H1 (cell line): ENCODE measurements at regions not wholly inside any gene's neighbourhood (a gene's known extent, or its start where the extent isn't known, plus 50 kb on each side); places are given as distances from the start of the nearest gene placed in this dataset.

Experiments used
- CTCF ChIA-PET: fragments of 300-600 bp; sonication (Branson Sonifier 250); formaldehyde crosslinking; loops from one replicate; lab custom pipeline; 2021; ENCODE audit not compliant: partially characterized antibody; lab: Charles Lee
- POLR2A ChIA-PET: fragments of 300-600 bp; sonication (Branson Sonifier 250); formaldehyde crosslinking; loops from one replicate; lab custom pipeline; 2021; ENCODE audit warnings: inconsistent platforms; ENCODE audit not compliant: partially characterized antibody; lab: Charles Lee
- DNase-seq, 2 experiments: peaks; one replicate each; pipeline versions ENCODE4 v3.0.0 to v3.0.0-alpha.2; 2010 to 2022; ENCODE audit warnings: low spot score in 2 of 2, low read depth in 1 of 2, mixed read lengths in 1 of 2
- FAIRE-seq: peaks from 2 replicates; lab custom pipeline; 2011; peaks lifted over from hg19 to GRCh38; lab: Jason Lieb, UNC
- H2AFZ ChIP-seq: 2 replicates; pipeline ENCODE4 v1.8.1; 2012; ENCODE audit warnings: low read length, inconsistent platforms
- H2AK5ac ChIP-seq: 2 replicates; pipeline ENCODE4 v1.6.1; 2013; ENCODE audit warnings: low read depth, low read length
- H2BK120ac ChIP-seq: replicated peaks from 2 replicates; pipeline ENCODE3; 2013; ENCODE audit warnings: low read depth, low read length, inconsistent platforms
- H2BK12ac ChIP-seq: 2 replicates; pipeline ENCODE4 v1.6.1; 2013; ENCODE audit warnings: low read depth, low read length
- H2BK15ac ChIP-seq: 2 replicates; pipeline ENCODE4 v1.6.1; 2013; ENCODE audit warnings: low read length
- H2BK20ac ChIP-seq: 2 replicates; pipeline ENCODE4 v1.6.1; 2013; ENCODE audit warnings: low read length
- H2BK5ac ChIP-seq: 2 replicates; pipeline ENCODE4 v1.6.1; 2013; ENCODE audit warnings: low read depth, low read length
- H3K14ac ChIP-seq: 2 replicates; pipeline ENCODE4 v1.6.1; 2013; ENCODE audit warnings: inconsistent platforms; ENCODE audit not compliant: insufficient read length
- H3K18ac ChIP-seq: 2 replicates; pipeline ENCODE4 v1.6.1; 2013; ENCODE audit warnings: low read length; ENCODE audit errors: extremely low read depth
- H3K23ac ChIP-seq: 2 replicates; pipeline ENCODE4 v1.6.1; 2013; ENCODE audit warnings: inconsistent platforms; ENCODE audit not compliant: insufficient read length
- H3K23me2 ChIP-seq: 2 replicates; pipeline ENCODE4 v1.6.1; 2013; ENCODE audit warnings: low read depth, low read length
- H3K27ac ChIP-seq: 2 replicates; pipeline ENCODE4 v1.6.1; 2011; ENCODE audit warnings: low read depth, low read length, inconsistent platforms
- H3K27me3 ChIP-seq, 4 experiments: replicated peaks in 1 of 4; 1 replicate in 1 of 4; 2 replicates in 3 of 4; pipeline versions ENCODE4 v1.6.1 to v1.8.1; 2011 to 2013; ENCODE audit warnings: low read length in 3 of 4, mild to moderate bottlenecking in 3 of 4, inconsistent platforms in 2 of 4, mixed read lengths in 2 of 4, moderate library complexity in 1 of 4; ENCODE audit not compliant: control insufficient read depth in 3 of 4, insufficient read depth in 3 of 4; ENCODE audit errors: extremely low read depth in 1 of 4
- H3K36me3 ChIP-seq, 4 experiments: 2 replicates each; pipeline versions ENCODE4 v1.6.1 to v1.8.1; 2011 to 2013; ENCODE audit warnings: mild to moderate bottlenecking in 4 of 4, low read length in 3 of 4, moderate library complexity in 2 of 4, control low read depth in 1 of 4, inconsistent platforms in 1 of 4; ENCODE audit not compliant: insufficient read depth in 4 of 4, control insufficient read depth in 2 of 4
- H3K4ac ChIP-seq: replicated peaks from 2 replicates; pipeline ENCODE3; 2013; ENCODE audit warnings: low read length, low read depth, mixed read lengths, inconsistent platforms; ENCODE audit not compliant: insufficient read length
- H3K4me1 ChIP-seq, 4 experiments: replicated peaks in 1 of 4; 1 replicate in 1 of 4; 2 replicates in 3 of 4; pipeline versions ENCODE4 v1.6.1 to v1.8.1; 2011 to 2013; ENCODE audit warnings: low read length in 3 of 4, inconsistent platforms in 2 of 4, mixed read lengths in 1 of 4; ENCODE audit not compliant: insufficient read depth in 4 of 4, control insufficient read depth in 3 of 4
- H3K4me2 ChIP-seq, 2 experiments: 2 replicates each; pipeline versions ENCODE4 v1.6.1 to v1.8.1; 2011 to 2013; ENCODE audit warnings: low read depth in 2 of 2, low read length in 2 of 2, control low read depth in 1 of 2, inconsistent platforms in 1 of 2, mild to moderate bottlenecking in 1 of 2; ENCODE audit not compliant: insufficient read depth in 1 of 2
- H3K4me3 ChIP-seq, 4 experiments: fragments of 200-600, 300-600 bp in 1 of 4; sonication (generic), shearing (Covaris generic), sonication (Bioruptor Twin) in 1 of 4; 2 replicates each; pipeline versions ENCODE4 v1.5.1 to v1.8.1; 2011 to 2016; ENCODE audit warnings: low read length in 4 of 4, low read depth in 3 of 4, control low read depth in 2 of 4, inconsistent platforms in 2 of 4, mild to moderate bottlenecking in 2 of 4, mixed read lengths in 1 of 4, moderate library complexity in 1 of 4; ENCODE audit not compliant: insufficient read depth in 2 of 4; ENCODE audit errors: extremely low read depth in 1 of 4
- H3K56ac ChIP-seq: replicated peaks from 2 replicates; pipeline ENCODE3; 2013; ENCODE audit warnings: low read depth, mild to moderate bottlenecking, mixed read lengths, low read length, inconsistent platforms; ENCODE audit not compliant: insufficient read length
- H3K79me1 ChIP-seq: 2 replicates; pipeline ENCODE4 v1.6.1; 2013; ENCODE audit warnings: low read depth, low read length, control low read depth
- H3K79me2 ChIP-seq, 2 experiments: 2 replicates each; pipeline versions ENCODE4 v1.6.1 to v1.8.1; 2012 to 2013; ENCODE audit warnings: low read length in 2 of 2, mild to moderate bottlenecking in 2 of 2, inconsistent platforms in 1 of 2; ENCODE audit not compliant: insufficient read depth in 2 of 2, control insufficient read depth in 1 of 2
- H3K9ac ChIP-seq, 4 experiments: replicated peaks in 1 of 4; 1 replicate in 1 of 4; 2 replicates in 3 of 4; pipeline versions ENCODE4 v1.6.1 to v1.8.1; 2011 to 2013; ENCODE audit warnings: low read depth in 3 of 4, low read length in 3 of 4, control low read depth in 2 of 4, mild to moderate bottlenecking in 2 of 4, moderate library complexity in 2 of 4, inconsistent platforms in 1 of 4; ENCODE audit errors: extremely low read depth in 1 of 4
- H3K9me3 ChIP-seq, 2 experiments: 2 replicates each; pipeline versions ENCODE4 v1.6.1 to v1.8.1; 2012 to 2013; ENCODE audit warnings: mild to moderate bottlenecking in 2 of 2, moderate library complexity in 2 of 2, control low read depth in 1 of 2, inconsistent platforms in 1 of 2, low read depth in 1 of 2, low read length in 1 of 2, mixed read lengths in 1 of 2; ENCODE audit not compliant: insufficient read depth in 2 of 2
- H4K20me1 ChIP-seq, 2 experiments: replicated peaks in 1 of 2; 2 replicates each; pipeline versions ENCODE3 to v1.8.1; 2011 to 2013; ENCODE audit warnings: inconsistent platforms in 2 of 2, low read length in 2 of 2, mild to moderate bottlenecking in 1 of 2; ENCODE audit not compliant: insufficient read depth in 2 of 2, control insufficient read depth in 1 of 2
- H4K5ac ChIP-seq: 2 replicates; pipeline ENCODE4 v1.6.1; 2013; ENCODE audit warnings: low read length, low read depth, mixed read lengths, inconsistent platforms; ENCODE audit not compliant: insufficient read length
- H4K8ac ChIP-seq: 2 replicates; pipeline ENCODE4 v1.8.0; 2013; ENCODE audit warnings: mild to moderate bottlenecking, moderate library complexity, low read length, inconsistent platforms; ENCODE audit not compliant: insufficient read depth; ENCODE audit errors: extremely low read depth
- H4K91ac ChIP-seq: replicated peaks from 2 replicates; pipeline ENCODE3; 2013; ENCODE audit warnings: low read length, mixed read lengths, inconsistent platforms; ENCODE audit not compliant: insufficient read length
- CHD1 ChIP-seq: IDR thresholded peaks from 2 replicates; pipeline ENCODE4 v1.6.1; 2012; ENCODE audit warnings: low read depth, low read length, improper control_type of control experiment
- JUN ChIP-seq: IDR thresholded peaks from 2 replicates; pipeline ENCODE4 v1.6.1; 2011; ENCODE audit warnings: low read depth, mild to moderate bottlenecking, improper control_type of control experiment, low read length
- KDM1A ChIP-seq: fragments of 200-600, 300-600 bp; sonication (generic); IDR thresholded peaks from 2 replicates; pipeline ENCODE4 v1.7.1; 2016; ENCODE audit warnings: mild to moderate bottlenecking, low read length, borderline replicate concordance
- SIN3A ChIP-seq, 2 experiments: IDR thresholded peaks in 1 of 2; conservative IDR thresholded peaks in 1 of 2; 2 replicates each; pipeline ENCODE4 v1.6.1; 2011 to 2012; ENCODE audit warnings: low read length in 2 of 2, improper control_type of control experiment in 1 of 2, low read depth in 1 of 2, mild to moderate bottlenecking in 1 of 2
- SP1 ChIP-seq: IDR thresholded peaks from 2 replicates; pipeline ENCODE4 v1.6.1; 2011; ENCODE audit warnings: low read depth, low read length
- SP2 ChIP-seq: IDR thresholded peaks from 2 replicates; pipeline ENCODE4 v1.6.1; 2012; ENCODE audit warnings: mild to moderate bottlenecking, low read length, inconsistent platforms
- WGBS, 2 experiments: shearing (Covaris generic) in 1 of 2; methylation state at CpG; one replicate each; pipeline versions ENCODE4 v1.1.6 to v1.1.7; 2013 to 2015; ENCODE audit warnings: low lambda C conversion rate in 2 of 2, mixed read lengths in 2 of 2, inconsistent platforms in 1 of 2, low coverage in 1 of 2, missing lambda C conversion rate in 1 of 2; ENCODE audit not compliant: insufficient replicate concordance in 2 of 2, insufficient coverage in 1 of 2, insufficient read length in 1 of 2; ENCODE audit errors: extremely low coverage in 1 of 2, missing lambda C conversion rate in 1 of 2; 5-methylcytosine and 5-hydroxymethylcytosine counted together

DNA sequence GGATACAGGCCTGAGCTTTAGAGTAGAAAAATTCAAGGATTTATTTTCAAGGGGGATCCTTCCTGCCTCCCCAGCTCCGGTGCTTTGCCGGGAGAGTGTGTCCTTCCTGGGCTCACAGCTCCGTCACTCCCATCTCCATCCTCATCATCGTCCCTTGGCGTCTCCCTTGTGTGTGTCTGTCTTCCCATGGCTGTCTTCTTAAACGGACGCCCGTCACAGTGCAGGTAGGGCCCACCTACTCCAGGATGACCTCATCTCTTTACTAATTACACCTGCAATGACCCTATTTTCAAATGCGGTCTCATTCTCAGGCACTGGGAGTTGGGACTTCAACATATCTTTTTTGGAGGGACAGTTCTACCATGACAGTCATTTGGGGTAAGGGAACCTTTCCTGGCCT lies 320.3 kb upstream of the C1orf174 start:
- Histone ChIP-seq H2AK5ac (no peak overlapping the region), H3K23ac (no peak overlapping the region), H2BK20ac (no peak overlapping the region), H3K4me3 (no peak overlapping the region), H3K23me2 (no peaks in the 10 kb centered on the region; the same call in 1 of the 2 replicates), H3K4ac (no peak overlapping the region), H3K79me1 (no peaks in the 10 kb centered on the region), H4K91ac (no peak overlapping the region), H2BK15ac (no peak overlapping the region), H3K4me1 (no peaks in the 10 kb centered on the region), H3K36me3 (no peaks in the 10 kb centered on the region; a peak in 1 of 8 replicates), H3K4me2 (no peak overlapping the region), H3K27me3 (no peaks in the 10 kb centered on the region), H2BK12ac (no peak overlapping the region), H3K9me3 (peaks cover 12 to 59% of the 10 kb centered on the region in 2 experiments), H3K27ac (no peak overlapping the region), H3K56ac (no peak overlapping the region), H3K9ac (no peak overlapping the region), H2BK5ac (no peak overlapping the region), H3K18ac (no peak overlapping the region), H3K14ac (no peak overlapping the region), H4K20me1 (no peaks in the 10 kb centered on the region), H4K5ac (no peak overlapping the region), H2BK120ac (no peak overlapping the region), H2AFZ (no peak overlapping the region), H4K8ac (no peak overlapping the region), H3K79me2 (no peaks in the 10 kb centered on the region)
- WGBS, 2 experiments = 72% methylated on average over 9 of the region's 9 CpGs; no CpG with 5 or more reads in 1 of the 2 experiments
- TF ChIP-seq SP1 (no peak), CHD1 (no peak), SP2 (no peak), KDM1A (no peak), JUN (no peak), SIN3A (conservative IDR thresholded peaks at IDR 0.05 in 1 of 2, IDR thresholded peaks at IDR 0.05 in 1 of 2; ENCODE audit: low read depth in 1 of 2, low read length in 2 of 2) (no peak)
- POLR2A ChIA-PET = no interaction called here
- FAIRE-seq (no peak), DNase-seq (no peak)
- CTCF ChIA-PET = no interaction called here
